HepG2 (cell line): ENCODE measurements at regions not wholly inside any gene's neighbourhood (a gene's known extent, or its start where the extent isn't known, plus 50 kb on each side); places are given as distances from the start of the nearest gene placed in this dataset.

Experiments used
- ATAC-seq: fragments of 200-7000 bp; cut with Tn5 transposase; 3 replicates; pipeline ENCODE4 v1.9.1; 2020; ENCODE audit warnings: mild to moderate bottlenecking, moderate library complexity
- BruUV-seq: library from RNA; stranded (reverse); fragments of 400-500 nt; replicated peaks from 2 replicates; lab custom pipeline; 2021; lab: Mats Ljungman, UMichigan
- CTCF ChIA-PET: fragments of 300-600 bp; formaldehyde crosslinking; extraction: SDS; loops from one replicate; lab custom pipeline; 2021; ENCODE audit warnings: low total read pairs, inconsistent platforms, low intra/inter-chr PET ratio; lab: Yijun Ruan, JAX
- POLR2A ChIA-PET: fragments of 350-600 bp; sonication (Branson Sonifier 250); formaldehyde crosslinking; loops from one replicate; lab custom pipeline; 2020; ENCODE audit warnings: antibody characterized with exemption, inconsistent platforms; lab: Yijun Ruan, JAX
- DNase-seq: peaks from one replicate; pipeline ENCODE4 v3.0.0-alpha.2; 2015; ENCODE audit warnings: low spot score
- FAIRE-seq: peaks from 3 replicates; lab custom pipeline; 2011; peaks lifted over from hg19 to GRCh38; lab: Jason Lieb, UNC
- H2AFZ ChIP-seq: one replicate; pipeline ENCODE4 v1.6.1; 2011; ENCODE audit warnings: low read length, inconsistent platforms
- H3K27ac ChIP-seq: fragments of 300-600 bp; 3 replicates; pipeline ENCODE4 v1.8.0; 2011; ENCODE audit warnings: mixed run types, mild to moderate bottlenecking, mixed read lengths, low read length, inconsistent platforms; ENCODE audit not compliant: insufficient read depth; ENCODE audit errors: extremely low read length
- H3K27me3 ChIP-seq, 2 experiments: fragments of 200-600 bp in 1 of 2; 2 replicates in 1 of 2; 3 replicates in 1 of 2; pipeline versions ENCODE4 v1.6.0 to v1.8.0; 2011; ENCODE audit warnings: low read length in 2 of 2, mild to moderate bottlenecking in 2 of 2, moderate library complexity in 2 of 2, inconsistent platforms in 1 of 2; ENCODE audit not compliant: insufficient read depth in 2 of 2, control insufficient read depth in 1 of 2
- H3K36me3 ChIP-seq, 2 experiments: fragments of 200-600 bp in 1 of 2; replicated peaks in 1 of 2; 2 replicates in 1 of 2; 3 replicates in 1 of 2; pipeline versions ENCODE4 v1.5.1 to v1.8.0; 2011; ENCODE audit warnings: low read length in 2 of 2, inconsistent platforms in 1 of 2; ENCODE audit not compliant: insufficient read depth in 2 of 2, control insufficient read depth in 1 of 2
- H3K4me1 ChIP-seq: 2 replicates; pipeline ENCODE4 v1.5.1; 2012; ENCODE audit warnings: low read length, inconsistent platforms; ENCODE audit not compliant: insufficient read depth
- H3K4me2 ChIP-seq: 2 replicates; pipeline ENCODE4 v1.6.0; 2011; ENCODE audit warnings: low read depth, low read length, inconsistent platforms
- H3K4me3 ChIP-seq, 3 experiments: fragments of 200-600 bp in 1 of 3; sonication (generic), shearing (Covaris generic) in 1 of 3; replicated peaks in 1 of 3; 2 replicates each; pipeline ENCODE4 v1.5.1; 2011 to 2016; ENCODE audit warnings: low read length in 3 of 3, inconsistent platforms in 2 of 3, low read depth in 2 of 3, mild to moderate bottlenecking in 2 of 3, control low read depth in 1 of 3, mixed read lengths in 1 of 3; ENCODE audit not compliant: insufficient read depth in 1 of 3
- H3K79me2 ChIP-seq: one replicate; pipeline ENCODE4 v1.6.1; 2011; ENCODE audit warnings: low read length, inconsistent platforms; ENCODE audit not compliant: insufficient read depth
- H3K9ac ChIP-seq: 2 replicates; pipeline ENCODE4 v1.6.0; 2011; ENCODE audit warnings: mild to moderate bottlenecking, low read depth, low read length, inconsistent platforms; ENCODE audit not compliant: insufficient read depth
- H3K9me3 ChIP-seq: 2 replicates; pipeline ENCODE4 v1.5.1; 2012; ENCODE audit warnings: mild to moderate bottlenecking, low read length
- H4K20me1 ChIP-seq: 2 replicates; pipeline ENCODE4 v1.6.0; 2011; ENCODE audit warnings: inconsistent platforms, mild to moderate bottlenecking, low read length, moderate library complexity; ENCODE audit not compliant: insufficient read depth
- ARID5B ChIP-seq: IDR thresholded peaks from 2 replicates; pipeline ENCODE4 v1.4.0; 2020; ENCODE audit warnings: mild to moderate bottlenecking, missing genetic modification reagents
- FOSL2 ChIP-seq: sonication (generic); formaldehyde crosslinking; IDR thresholded peaks from 2 replicates; pipeline ENCODE4 v1.4.0; 2020; ENCODE audit warnings: missing genetic modification reagents
- RBAK ChIP-seq: sonication (generic); formaldehyde crosslinking; IDR thresholded peaks from 2 replicates; pipeline ENCODE4 v1.5.1; 2020; ENCODE audit warnings: mild to moderate bottlenecking, missing genetic modification reagents
- WGBS: methylation state at CpG from one replicate; pipeline ENCODE4 v1.1.6; 2017; ENCODE audit warnings: low lambda C conversion rate; 5-methylcytosine and 5-hydroxymethylcytosine counted together
- in situ Hi-C: cut with HindIII; loops from 2 replicates; pipeline ENCODE4 v1.10.0; 2017; ENCODE audit warnings: low pct_unique_long_range_greater_than_20kb; ENCODE audit not compliant: extremely low pct_ligation_motif_present
- intact Hi-C: fragments of 100-400 bp; cut with micrococcal nuclease; formaldehyde crosslinking; loops from one replicate; pipeline ENCODE4 v1.10.0; 2022; ENCODE audit not compliant: unreplicated experiment
- TF ChIP-seq, protein P1 (sequence below): sonication (generic); formaldehyde crosslinking; IDR thresholded peaks from 2 replicates; pipeline ENCODE4 v1.8.1; 2023; ENCODE audit warnings: mild to moderate bottlenecking, moderate library complexity, missing genetic modification reagents

- Histone ChIP-seq H3K4me3 (no peak overlapping the region), H3K36me3 (no peaks in the 10 kb centered on the region), H2AFZ (no peak overlapping the region), H3K4me1 (peaks cover 25% of the 10 kb centered on the region), H3K9ac (no peak overlapping the region), H4K20me1 (no peaks in the 10 kb centered on the region), H3K27ac (no peak overlapping the region), H3K9me3 (no peaks in the 10 kb centered on the region), H3K4me2 (no peak overlapping the region), H3K27me3 (no peaks in the 10 kb centered on the region), H3K79me2 (no peaks in the 10 kb centered on the region)
- no peak for ATAC-seq
- DNase-seq, result no peak
- 71% methylated on average over 4 of the region's 4 CpGs for WGBS
- in situ Hi-C loops, result loop anchor here (25.0 kb wide), 1 partner anchor 241 kb away; the partner anchor contains the start of gene NUDT4
- TF ChIP-seq, protein P1, sequence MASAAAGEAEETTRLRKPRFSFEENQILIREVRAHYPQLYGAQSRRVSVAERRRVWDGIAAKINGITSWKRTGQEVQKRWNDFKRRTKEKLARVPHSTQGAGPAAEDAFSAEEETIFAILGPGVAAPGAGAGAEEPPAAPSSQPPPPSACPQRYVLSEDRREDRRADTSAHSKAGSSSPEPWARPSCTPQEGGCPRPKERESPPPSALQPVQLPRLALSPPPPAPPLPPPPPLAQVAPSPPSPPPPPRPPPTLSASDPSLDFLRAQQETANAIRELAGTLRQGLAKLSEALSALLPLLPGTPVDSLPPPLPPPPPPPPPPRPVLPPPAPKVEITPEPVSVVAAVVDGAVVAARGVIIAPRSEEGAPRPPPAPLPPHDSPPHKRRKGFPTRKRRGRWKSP (CRISPR knock-in tag), result no peak
- TF ChIP-seq FOSL2 (CRISPR knock-in tag) (0 out of 2 replicates have a peak, but pooled peaks have one; percentile 23), RBAK (CRISPR knock-in tag) (0 out of 2 replicates have a peak, but pooled peaks have one; percentile 37), ARID5B (0 out of 2 replicates have a peak, but pooled peaks have one; percentile 9)
- no TSS peak for BruUV-seq
- ChIA-PET CTCF (no interaction called here), POLR2A (no interaction called here)
- intact Hi-C loops, result no loop called here
- FAIRE-seq, result no peak
Measured at GRCh38 chr12:93146263-93146939, 217.3 kb upstream of the EEA1 start.
